Central memory CD8-positive, alpha-beta T cell (primary cell): ENCODE measurements at regions not wholly inside any gene's neighbourhood (a gene's known extent, or its start where the extent isn't known, plus 50 kb on each side); places are given as distances from the start of the nearest gene placed in this dataset.

Source experiments
- ATAC-seq: fragments of 150-1000 bp; cut with Tn5 transposase; replicated peaks from 2 replicates; pipeline ENCODE4 v1.10.0; 2022; ENCODE audit warnings: mild to moderate bottlenecking, moderate FRiP score, moderate number of reproducible peaks; ENCODE audit not compliant: poor library complexity, severe bottlenecking; ENCODE audit errors: extremely low read depth
- DNase-seq, 2 donors: peaks; one replicate each; pipeline ENCODE4 v3.0.0; 2021; ENCODE audit warnings: low spot score in 2 of 2
- H3K27ac Mint-ChIP-seq: one replicate; pipeline ENCODE4 v1.8.0; 2022; ENCODE audit warnings: low read depth, mild to moderate bottlenecking, moderate library complexity, mixed read lengths
- H3K27me3 Mint-ChIP-seq: one replicate; pipeline ENCODE4 v1.8.0; 2022; ENCODE audit warnings: mixed read lengths
- H3K36me3 Mint-ChIP-seq: one replicate; pipeline ENCODE4 v1.8.0; 2022; ENCODE audit warnings: mild to moderate bottlenecking, moderate library complexity, mixed read lengths; ENCODE audit not compliant: insufficient read depth
- H3K4me1 Mint-ChIP-seq: one replicate; pipeline ENCODE4 v1.8.0; 2022; ENCODE audit warnings: mixed read lengths
- H3K4me3 Mint-ChIP-seq: one replicate; pipeline ENCODE4 v1.8.0; 2022; ENCODE audit warnings: mild to moderate bottlenecking, moderate library complexity, mixed read lengths
- H3K9me3 Mint-ChIP-seq: one replicate; pipeline ENCODE4 v1.8.0; 2022; ENCODE audit warnings: mixed read lengths

DNA sequence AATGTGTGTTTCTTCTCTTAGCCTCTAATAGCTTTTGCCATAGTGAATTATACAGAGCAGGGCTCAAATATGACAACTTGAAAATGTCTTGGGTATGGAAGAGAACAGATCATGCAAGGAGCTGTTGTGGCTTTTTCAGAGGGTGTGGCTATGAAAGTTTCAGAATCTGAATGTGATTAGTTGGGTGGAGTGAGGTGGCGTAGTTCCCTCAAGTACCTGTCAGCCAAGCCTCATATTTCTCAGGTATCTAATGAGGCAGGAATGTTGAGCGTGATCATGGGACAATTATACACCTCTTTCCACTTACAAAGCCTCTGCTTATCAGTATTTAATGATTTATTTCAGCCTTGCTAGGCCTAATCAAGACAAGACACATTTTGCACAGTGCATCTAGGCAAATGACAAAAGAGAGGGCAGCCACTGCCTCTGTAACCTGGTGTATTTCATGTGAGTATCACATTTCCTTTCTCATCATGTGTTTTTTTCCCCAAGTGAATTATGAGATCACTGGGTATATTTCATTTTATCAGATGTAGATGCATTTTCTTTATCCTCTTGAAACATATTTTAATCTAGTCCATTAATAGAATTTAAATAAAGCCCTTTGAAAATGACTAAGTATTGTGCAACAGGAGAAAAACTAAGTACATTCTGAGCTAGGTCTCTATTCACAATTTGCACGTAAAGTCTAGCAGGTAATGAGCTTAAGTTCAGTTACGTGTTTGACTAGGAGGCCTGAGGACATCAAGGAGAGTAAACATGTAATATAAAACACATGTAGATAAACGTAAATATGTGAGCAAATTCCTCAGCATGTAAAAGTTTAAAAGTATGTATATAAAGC is 644.4 kb upstream of the IGFBP3 start:
- Mint-ChIP-seq H3K36me3 (no peaks in the 10 kb centered on the region), H3K4me1 (no peaks in the 10 kb centered on the region)
- ATAC-seq = no peak

DNA sequence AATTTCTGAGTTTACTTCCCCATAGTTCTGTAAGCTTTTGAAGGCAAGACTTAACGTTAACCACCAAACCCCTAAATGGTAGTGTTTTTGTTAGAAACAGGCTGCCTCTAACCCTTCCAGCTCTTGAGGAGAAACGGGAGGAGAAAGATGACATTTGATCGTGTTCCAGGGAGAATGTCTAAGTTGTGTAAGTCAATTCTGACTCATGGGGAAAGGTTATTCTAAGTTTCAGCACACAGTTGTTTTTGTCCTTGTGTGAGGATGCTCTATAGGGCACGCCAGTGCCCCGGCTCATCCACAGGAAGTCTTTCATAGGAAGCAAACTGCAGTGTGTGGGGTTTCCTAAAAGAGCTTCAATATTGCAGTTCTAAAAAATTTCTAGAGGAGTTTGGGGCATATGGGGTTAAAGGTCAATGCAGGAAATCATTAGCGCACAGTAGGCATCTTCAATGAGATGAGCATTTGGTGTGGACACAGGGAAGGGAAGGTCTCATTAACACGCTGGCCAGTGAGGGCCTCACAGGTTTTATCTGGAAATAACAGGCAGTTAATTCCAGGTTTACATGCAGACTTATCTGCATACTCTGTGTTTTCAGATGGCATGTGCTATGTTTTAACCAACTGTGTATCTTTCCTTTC is 638.2 kb upstream of the IGFBP3 start:
- Mint-ChIP-seq H3K27me3 (no peaks in the 10 kb centered on the region), H3K9me3 (peaks cover 18% of the 10 kb centered on the region), H3K4me1 (no peaks in the 10 kb centered on the region), H3K36me3 (no peaks in the 10 kb centered on the region), H3K27ac (no peak overlapping the region), H3K4me3 (no peak overlapping the region)
- no peak for DNase-seq
- ATAC-seq = no peak

More for the DNA sequence above, 644.4 kb upstream of the IGFBP3 start:
- DNase-seq = no peak
- Mint-ChIP-seq H3K9me3 (peaks cover 19% of the 10 kb centered on the region), H3K27ac (no peak overlapping the region), H3K4me3 (no peak overlapping the region), H3K27me3 (no peaks in the 10 kb centered on the region)

DNA sequence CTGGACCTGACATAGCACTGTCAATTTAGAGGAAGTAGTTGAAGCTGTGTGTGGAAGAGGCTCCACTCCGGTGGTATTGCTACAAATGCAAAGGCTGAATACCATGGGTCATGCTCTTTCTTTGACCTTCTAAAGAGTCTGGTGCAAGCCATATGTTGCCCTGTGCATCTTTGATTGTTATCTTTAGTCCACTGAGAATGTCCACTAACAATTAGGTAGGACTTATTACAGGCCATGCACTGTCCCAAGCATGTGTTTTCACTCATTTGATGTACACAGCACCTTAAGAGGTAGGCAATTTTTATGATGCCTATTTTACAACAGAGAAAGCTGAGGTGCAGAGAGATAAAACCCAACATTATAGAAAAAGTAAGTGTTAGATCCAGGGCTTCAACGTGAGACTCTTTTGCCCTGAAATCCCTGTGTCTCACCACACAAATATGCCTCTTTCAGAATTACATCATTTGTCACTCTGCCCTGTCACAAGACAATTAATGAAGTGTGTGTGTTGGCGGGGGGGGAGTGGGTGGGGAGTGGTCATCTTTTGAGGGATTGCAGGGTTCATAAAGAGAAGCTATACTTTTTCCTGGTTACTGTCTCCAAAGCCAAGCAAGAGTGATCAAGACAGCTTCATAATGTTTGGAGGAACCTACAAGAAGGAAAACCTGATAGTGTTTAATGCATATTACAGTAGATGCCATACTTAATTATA is 637.6 kb upstream of the IGFBP3 start:
- Mint-ChIP-seq H3K4me1 (no peaks in the 10 kb centered on the region), H3K4me3 (no peak overlapping the region), H3K9me3 (peaks cover 22% of the 10 kb centered on the region), H3K27ac (no peak overlapping the region), H3K27me3 (no peaks in the 10 kb centered on the region), H3K36me3 (no peaks in the 10 kb centered on the region)
- ATAC-seq (no peak), DNase-seq (no peak)

DNA sequence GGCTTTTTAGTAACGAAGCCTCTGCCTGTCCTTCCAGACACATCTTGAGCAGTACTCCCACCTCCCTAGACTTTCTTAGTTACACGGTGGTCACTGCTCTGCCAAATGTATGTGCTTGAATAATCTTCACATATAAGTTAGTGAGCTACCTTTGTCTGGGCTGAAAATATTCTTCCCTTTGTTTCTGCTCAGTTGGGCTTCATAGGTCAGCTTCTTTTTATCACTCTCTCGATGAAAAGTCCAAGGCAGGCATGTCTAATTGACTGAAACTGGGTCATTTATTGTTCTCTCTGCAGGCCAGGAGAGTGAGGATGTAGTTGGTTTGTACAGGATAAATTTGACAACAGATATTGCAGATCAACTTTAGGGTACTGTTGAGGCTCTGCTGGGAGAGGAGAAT is 636.7 kb upstream of the IGFBP3 start:
- no peak for DNase-seq
- Mint-ChIP-seq H3K4me3 (no peak overlapping the region), H3K4me1 (no peaks in the 10 kb centered on the region), H3K27me3 (no peaks in the 10 kb centered on the region), H3K9me3 (peaks cover 23% of the 10 kb centered on the region), H3K27ac (no peak overlapping the region), H3K36me3 (no peaks in the 10 kb centered on the region)
- no peak for ATAC-seq

DNA sequence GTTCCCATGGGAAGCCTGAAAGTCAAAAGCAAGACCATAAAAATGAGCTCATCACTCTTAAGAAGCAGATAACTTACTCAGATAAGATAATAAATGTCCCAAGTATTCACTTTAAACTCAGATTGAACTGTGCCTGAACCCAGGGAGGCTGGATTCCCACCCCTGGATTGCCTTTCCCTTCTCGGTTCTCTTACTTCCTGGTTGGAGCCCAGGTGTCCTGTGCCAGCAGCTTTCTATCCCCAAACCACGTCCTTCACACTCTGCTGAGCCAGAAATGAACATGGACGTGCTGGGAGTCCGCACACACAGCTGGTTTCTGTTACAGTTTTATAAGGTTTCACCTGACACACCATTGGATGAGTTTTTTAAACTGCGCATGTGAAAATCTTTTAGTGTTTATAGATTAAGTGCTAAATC is 636.2 kb upstream of the IGFBP3 start:
- Mint-ChIP-seq H3K4me1 (no peaks in the 10 kb centered on the region), H3K27me3 (no peaks in the 10 kb centered on the region), H3K9me3 (peaks cover 26% of the 10 kb centered on the region), H3K27ac (no peak overlapping the region), H3K4me3 (no peak overlapping the region), H3K36me3 (no peaks in the 10 kb centered on the region)
- ATAC-seq (no peak), DNase-seq (no peak)

DNA sequence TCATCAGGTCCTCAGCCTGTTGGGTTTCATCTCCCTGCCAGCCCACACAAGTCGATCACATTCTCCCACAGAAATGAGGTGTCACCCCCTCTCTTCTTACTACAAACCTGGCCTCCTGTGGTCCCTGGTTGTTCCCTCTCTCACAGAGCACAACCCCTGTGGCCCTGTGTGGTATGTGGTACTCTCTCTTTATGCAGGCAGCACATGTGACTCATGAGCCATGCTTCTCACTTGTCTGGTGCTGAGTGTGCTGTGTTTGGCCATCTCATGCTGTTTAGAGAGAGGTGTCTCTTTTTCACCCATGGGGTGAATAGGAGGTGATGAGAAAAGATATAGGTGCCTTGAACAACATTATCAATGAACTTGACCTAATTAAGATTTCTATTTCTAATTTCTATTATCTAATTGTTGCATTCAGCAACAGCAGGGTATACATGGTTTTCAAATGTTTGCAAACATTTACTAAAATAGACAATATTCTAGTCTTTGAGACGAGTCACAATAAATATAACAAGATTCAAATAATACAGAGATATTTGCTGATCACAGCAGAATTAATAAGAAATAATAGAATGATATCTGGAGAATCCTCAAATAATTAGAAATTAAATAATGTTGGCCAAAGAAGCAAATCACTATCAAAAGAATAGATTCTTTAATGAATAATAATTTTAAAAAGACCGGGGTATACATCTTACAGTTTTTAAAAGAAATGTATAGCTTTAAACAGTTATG is 633.8 kb upstream of the IGFBP3 start:
- Mint-ChIP-seq H3K4me1 (no peaks in the 10 kb centered on the region), H3K36me3 (no peaks in the 10 kb centered on the region), H3K27me3 (no peaks in the 10 kb centered on the region), H3K27ac (no peak overlapping the region), H3K9me3 (peaks cover 14% of the 10 kb centered on the region), H3K4me3 (no peak overlapping the region)
- ATAC-seq = no peak
- no peak for DNase-seq

DNA sequence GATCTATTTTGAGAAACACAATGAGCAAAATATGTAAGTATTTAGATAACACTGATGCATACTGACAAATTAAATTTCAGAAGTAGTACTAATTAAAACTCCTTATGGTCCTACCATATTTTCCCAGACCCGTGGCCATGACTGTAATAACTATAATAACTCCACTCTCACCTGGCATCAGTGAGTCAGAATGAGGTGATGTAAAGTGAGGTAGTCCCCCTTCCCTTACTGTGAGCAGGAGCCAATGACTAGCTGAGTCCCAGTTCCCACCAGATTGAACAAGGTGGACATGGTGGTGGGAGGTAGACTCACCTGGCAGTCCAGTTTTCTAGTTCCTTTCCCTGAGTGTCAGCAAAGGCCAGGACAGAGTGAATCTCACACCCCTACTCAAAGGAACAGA is 630.5 kb upstream of the IGFBP3 start:
- Mint-ChIP-seq H3K36me3 (peaks cover 1% of the 10 kb centered on the region), H3K27me3 (no peaks in the 10 kb centered on the region), H3K4me1 (no peaks in the 10 kb centered on the region)

DNA sequence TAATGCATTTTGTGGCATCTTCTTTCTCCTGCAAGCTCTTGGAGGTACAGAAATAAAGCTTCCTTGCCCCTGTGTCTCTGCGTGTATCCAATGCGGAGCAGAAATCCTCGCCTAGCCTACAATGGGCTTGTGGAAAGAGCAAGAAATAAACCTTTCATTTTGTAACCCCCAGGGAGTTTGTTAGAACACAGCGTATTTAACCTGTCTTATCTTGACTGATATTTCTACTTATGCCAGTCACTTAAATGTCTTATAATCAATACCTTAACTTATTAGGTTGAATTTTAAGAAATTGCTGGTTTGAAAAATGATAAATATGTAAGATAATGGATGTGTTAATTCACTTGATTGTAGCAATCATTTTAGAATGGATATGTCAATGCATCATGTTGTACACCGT is 629.8 kb upstream of the IGFBP3 start:
- no peak for DNase-seq
- Mint-ChIP-seq H3K9me3 (peaks cover 11% of the 10 kb centered on the region), H3K4me1 (no peaks in the 10 kb centered on the region), H3K27ac (no peak overlapping the region), H3K36me3 (peaks cover 1% of the 10 kb centered on the region), H3K27me3 (no peaks in the 10 kb centered on the region), H3K4me3 (no peak overlapping the region)
- no peak for ATAC-seq

More for the DNA sequence above, 630.5 kb upstream of the IGFBP3 start:
- no peak overlapping the region for H3K27ac Mint-ChIP-seq
- no peak for ATAC-seq
- H3K9me3 Mint-ChIP-seq = peaks cover 11% of the 10 kb centered on the region
- DNase-seq = no peak
- no peak overlapping the region for H3K4me3 Mint-ChIP-seq

DNA sequence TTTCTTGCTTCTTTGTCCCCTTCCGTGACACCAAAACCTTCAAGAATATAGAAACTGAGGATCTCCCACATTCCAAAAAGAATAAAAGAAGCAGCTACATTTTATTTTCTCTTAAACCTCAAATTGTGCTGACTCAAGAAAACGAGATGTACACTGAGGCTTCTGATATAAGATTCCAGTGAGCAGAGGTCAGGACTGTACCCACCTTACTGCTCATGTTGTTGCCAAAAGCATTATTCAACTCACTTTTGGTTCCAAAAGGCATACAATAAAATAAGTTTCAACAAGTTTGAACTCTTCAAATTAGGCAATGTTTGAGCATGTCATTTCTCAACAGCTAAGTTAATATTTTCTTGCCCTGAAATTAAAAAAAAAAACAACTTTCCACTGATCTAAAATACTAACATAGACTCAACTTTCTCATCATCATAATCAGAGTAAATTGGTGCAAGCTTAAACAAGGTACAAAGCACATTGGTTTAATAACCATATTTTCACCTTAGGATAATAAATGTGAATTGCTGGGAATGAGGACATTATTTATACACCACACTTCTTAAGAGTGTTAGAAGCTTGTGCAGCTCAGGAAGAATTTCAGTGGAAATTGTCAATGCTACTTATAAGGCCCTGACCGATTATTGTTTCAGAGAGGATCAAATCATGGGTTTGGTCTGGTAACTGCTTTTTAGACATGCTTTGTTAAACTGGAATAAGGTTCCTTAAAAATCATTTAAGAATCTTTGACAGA is 629.0 kb upstream of the IGFBP3 start:
- Mint-ChIP-seq H3K27ac (no peak overlapping the region), H3K27me3 (no peaks in the 10 kb centered on the region), H3K4me3 (no peak overlapping the region), H3K9me3 (peaks cover 15% of the 10 kb centered on the region), H3K36me3 (peaks cover 1% of the 10 kb centered on the region), H3K4me1 (no peaks in the 10 kb centered on the region)
- DNase-seq (no peak), ATAC-seq (no peak)

DNA sequence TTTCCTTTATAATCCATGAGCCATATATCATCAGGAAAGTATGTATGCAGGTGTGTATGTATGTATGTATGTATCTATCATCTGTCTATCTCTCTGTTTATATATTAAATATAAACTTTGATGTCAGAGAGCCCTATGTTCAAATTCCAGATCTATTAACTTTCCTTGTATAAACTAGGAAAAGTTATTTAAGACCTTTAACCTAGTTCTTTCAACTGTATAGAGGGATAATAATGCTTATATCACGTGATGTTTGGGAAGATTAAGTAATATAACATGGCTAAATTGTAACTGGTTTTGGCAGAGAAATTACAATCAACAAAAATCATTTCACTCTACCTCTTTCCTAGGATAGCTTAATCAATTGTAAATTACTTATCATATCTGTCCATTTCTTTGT is 628.3 kb upstream of the IGFBP3 start:
- peaks cover 16% of the 10 kb centered on the region for H3K9me3 Mint-ChIP-seq
- H3K4me1 Mint-ChIP-seq = no peaks in the 10 kb centered on the region
- no peak overlapping the region for H3K27ac Mint-ChIP-seq
- DNase-seq (no peak), ATAC-seq (no peak)
- H3K27me3 Mint-ChIP-seq = no peaks in the 10 kb centered on the region
- no peak overlapping the region for H3K4me3 Mint-ChIP-seq
- H3K36me3 Mint-ChIP-seq = peaks cover 1% of the 10 kb centered on the region

DNA sequence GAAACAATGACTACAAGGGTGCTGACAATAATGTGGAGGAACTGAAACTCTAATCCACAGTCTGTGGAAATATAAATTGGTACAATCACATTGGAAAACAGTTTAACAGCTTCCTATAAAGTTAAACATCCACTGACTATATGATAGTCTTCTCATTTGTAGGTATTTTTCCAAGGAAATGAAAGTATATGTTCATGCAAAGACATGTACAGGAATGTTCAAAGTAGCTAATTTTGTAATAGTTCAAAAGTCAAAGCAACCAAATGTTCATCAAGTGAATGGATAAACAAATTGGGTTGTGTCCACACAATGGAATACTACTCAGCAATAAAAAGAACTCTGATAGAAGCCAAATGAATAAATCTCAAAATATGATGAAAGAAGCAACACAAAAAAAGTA is 626.0 kb upstream of the IGFBP3 start:
- H3K36me3 Mint-ChIP-seq = peaks cover 1% of the 10 kb centered on the region
- no peak overlapping the region for H3K4me3 Mint-ChIP-seq
- no peaks in the 10 kb centered on the region for H3K4me1 Mint-ChIP-seq
- DNase-seq (no peak), ATAC-seq (no peak)
- H3K27me3 Mint-ChIP-seq = no peaks in the 10 kb centered on the region
- H3K27ac Mint-ChIP-seq = no peak overlapping the region
- peaks cover 5% of the 10 kb centered on the region for H3K9me3 Mint-ChIP-seq

DNA sequence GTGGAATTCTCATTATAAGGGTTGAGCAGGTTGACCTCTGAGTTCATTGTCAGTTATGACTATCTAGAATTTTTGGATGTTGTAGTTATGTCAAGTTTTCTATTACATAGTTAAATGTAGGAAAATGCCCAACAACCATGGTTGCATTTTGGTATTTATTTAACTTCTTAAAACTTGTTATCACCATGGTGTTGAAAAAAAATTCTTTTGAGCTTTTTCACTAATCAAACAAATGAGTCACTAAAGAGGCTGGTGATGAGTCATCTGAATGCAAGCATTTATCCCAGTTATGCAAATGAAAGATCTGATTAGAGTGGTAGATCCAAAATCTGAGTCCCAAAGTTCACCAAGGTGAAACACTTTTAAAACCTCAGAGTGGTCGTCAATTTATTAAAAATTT is 624.7 kb upstream of the IGFBP3 start:
- Mint-ChIP-seq H3K4me3 (no peak overlapping the region), H3K4me1 (no peaks in the 10 kb centered on the region), H3K36me3 (peaks cover 1% of the 10 kb centered on the region), H3K9me3 (peaks cover 5% of the 10 kb centered on the region), H3K27me3 (no peaks in the 10 kb centered on the region), H3K27ac (no peak overlapping the region)
- ATAC-seq (no peak), DNase-seq (no peak)
